GM18868 (cell line): ENCODE measurements at regions not wholly inside any gene's neighbourhood (a gene's known extent, or its start where the extent isn't known, plus 50 kb on each side); places are given as distances from the start of the nearest gene placed in this dataset.
"Not testable (repeated sequence)": the region's sequence is repeated elsewhere in the genome, so short reads cannot be mapped to it uniquely, and the experiment has no call there.

Experiments used
- ATAC-seq: cut with Tn5 transposase; IDR thresholded peaks from one replicate; pipeline ENCODE4 v1.9.1; 2021; ENCODE audit warnings: mild to moderate bottlenecking, moderate library complexity; ENCODE audit not compliant: unreplicated experiment

GRCh38 chr18:38297910-38298309 lies 732.3 kb upstream of the CELF4 start:
- ATAC-seq, result no peak

GRCh38 chr18:38290229-38290628 lies 724.6 kb upstream of the CELF4 start:
- no peak for ATAC-seq

- ATAC-seq, result no peak
Measured at GRCh38 chr18:38284972-38285371, 719.4 kb upstream of the CELF4 start.

GRCh38 chr18:38263066-38263465 lies 697.5 kb upstream of the CELF4 start:
- ATAC-seq, result no peak

- no peak for ATAC-seq
Measured at GRCh38 chr18:38262661-38263060, 697.1 kb upstream of the CELF4 start.

GRCh38 chr18:38257661-38258060 lies 692.1 kb upstream of the CELF4 start:
- ATAC-seq, result no peak

GRCh38 chr18:38256366-38256765 lies 690.8 kb upstream of the CELF4 start:
- ATAC-seq, result no peak

GRCh38 chr18:38250971-38251370 lies 685.4 kb upstream of the CELF4 start:
- no peak for ATAC-seq

- ATAC-seq, result no peak
Measured at GRCh38 chr18:38244480-38244879, 678.9 kb upstream of the CELF4 start.

- no peak for ATAC-seq
Measured at GRCh38 chr18:38243291-38243690, 677.7 kb upstream of the CELF4 start.

GRCh38 chr18:38241736-38242135 lies 676.1 kb upstream of the CELF4 start:
- ATAC-seq, result no peak

- no peak for ATAC-seq
Measured at GRCh38 chr18:38241216-38241615, 675.6 kb upstream of the CELF4 start.

- ATAC-seq, result no peak
Measured at GRCh38 chr18:38239606-38240005, 674.0 kb upstream of the CELF4 start.

GRCh38 chr18:38237796-38238195 lies 672.2 kb upstream of the CELF4 start:
- no peak for ATAC-seq

GRCh38 chr18:38221476-38222100 lies 656.0 kb upstream of the CELF4 start:
- ATAC-seq, result no peak

- no peak for ATAC-seq
Measured at GRCh38 chr18:38198956-38199355, 633.4 kb upstream of the CELF4 start.

GRCh38 chr18:38198526-38198925 lies 632.9 kb upstream of the CELF4 start:
- ATAC-seq, result no peak

GRCh38 chr18:38186491-38186890 lies 620.9 kb upstream of the CELF4 start:
- no peak for ATAC-seq

GRCh38 chr18:38174594-38174993 lies 609.0 kb upstream of the CELF4 start:
- no peak for ATAC-seq

- ATAC-seq, result no peak
Measured at GRCh38 chr18:38174173-38174572, 608.6 kb upstream of the CELF4 start.

- no peak for ATAC-seq
Measured at GRCh38 chr18:38170845-38171244, 605.2 kb upstream of the CELF4 start.

- ATAC-seq, result no peak
Measured at GRCh38 chr18:38167623-38168022, 602.0 kb upstream of the CELF4 start.

- not testable (repeated sequence) for ATAC-seq
Measured at GRCh38 chr18:38153116-38153515, 587.5 kb upstream of the CELF4 start.
